GM20431 (cell line): ENCODE measurements at regions not wholly inside any gene's neighbourhood (a gene's known extent, or its start where the extent isn't known, plus 50 kb on each side); places are given as distances from the start of the nearest gene placed in this dataset.

Experiments
- in situ Hi-C: fragments of 300-500 bp; cut with MseI, MboI; formaldehyde crosslinking; loops from one replicate; pipeline ENCODE4 v1.15.0; 2020; ENCODE audit warnings: low sequenced_read_pairs; ENCODE audit not compliant: unreplicated experiment

DNA sequence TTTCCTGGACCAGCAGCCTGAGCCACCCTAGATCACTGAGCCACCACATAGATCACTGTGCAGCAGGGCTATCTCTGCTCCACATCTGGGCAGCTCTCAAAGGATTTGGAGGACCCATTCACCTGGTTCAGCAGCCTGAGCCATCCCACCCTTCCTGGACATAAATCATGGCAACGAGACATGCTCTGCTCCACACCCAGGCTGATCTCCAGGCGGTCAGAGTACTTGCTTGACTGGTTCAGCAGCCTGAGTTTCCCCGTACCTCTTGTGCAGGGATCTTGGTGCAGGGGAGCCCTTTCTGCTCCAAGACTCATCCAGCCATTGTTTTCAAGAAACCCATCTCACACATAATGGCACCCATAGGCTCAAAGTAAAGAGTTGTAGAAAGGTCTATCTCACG, 195.3 kb downstream of the LIG4 start:
- in situ Hi-C loops = no loop called here

DNA sequence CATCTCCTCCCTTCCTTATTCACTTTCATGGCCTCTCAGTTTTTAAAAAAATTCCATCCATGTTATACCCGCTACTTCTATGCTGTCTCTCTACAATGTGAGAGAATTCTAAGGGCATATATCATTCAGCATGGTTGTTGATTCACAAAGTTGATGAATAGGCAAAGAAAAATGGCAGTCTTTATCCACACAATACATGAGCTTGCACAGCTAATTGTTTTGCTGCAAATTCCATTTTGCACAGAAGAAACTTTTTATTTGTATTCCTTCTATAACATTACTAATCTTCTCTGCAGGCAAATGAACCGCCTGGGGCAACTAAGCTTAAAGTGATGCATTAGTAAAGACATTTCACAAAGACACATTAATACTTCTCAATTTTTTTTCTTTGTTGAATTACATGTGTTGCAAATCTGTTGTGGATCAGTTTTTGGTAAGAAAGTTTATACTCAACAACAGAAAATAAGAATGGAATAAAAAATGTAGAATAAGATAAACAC, 196.9 kb downstream of the LIG4 start:
- in situ Hi-C loops = no loop called here

GRCh38 chr13:108006619-108007018, 208.7 kb downstream of the LIG4 start:
- in situ Hi-C loops = no loop called here

- in situ Hi-C loops = no loop called here
These were observed 210.1 kb downstream of the LIG4 start for GRCh38 chr13:108005231-108005630.

GRCh38 chr13:108003626-108004025, 211.7 kb downstream of the LIG4 start:
- in situ Hi-C loops = no loop called here

GRCh38 chr13:108000998-108001397, 214.3 kb downstream of the LIG4 start:
- in situ Hi-C loops = no loop called here

GRCh38 chr13:107999751-108000150, 215.6 kb downstream of the LIG4 start:
- in situ Hi-C loops = no loop called here

- in situ Hi-C loops = no loop called here
These were observed 221.2 kb downstream of the LIG4 start for GRCh38 chr13:107994137-107994536.

- in situ Hi-C loops = no loop called here
These were observed 221.9 kb downstream of the LIG4 start for GRCh38 chr13:107993239-107993949.

DNA sequence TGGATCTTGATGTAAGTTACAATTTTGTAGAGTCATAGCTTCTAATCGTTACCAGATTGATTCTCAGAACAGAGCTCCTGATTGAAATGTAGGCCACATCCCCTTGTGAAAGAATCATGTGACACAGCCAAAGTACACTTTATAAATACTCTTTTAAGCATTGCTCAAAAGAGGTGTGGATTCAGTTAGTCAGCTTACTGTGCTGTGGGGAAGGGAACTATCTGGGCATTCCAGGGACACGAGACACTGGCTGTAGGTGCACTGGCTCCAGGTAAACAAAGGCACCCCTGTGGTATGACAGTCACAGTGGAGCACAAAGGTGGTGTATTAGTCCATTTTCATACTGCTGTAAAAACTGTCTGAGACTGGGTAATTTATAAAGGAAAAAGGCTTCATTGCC, 222.8 kb downstream of the LIG4 start:
- in situ Hi-C loops = no loop called here

- in situ Hi-C loops = no loop called here
These were observed 238.2 kb downstream of the LIG4 start for GRCh38 chr13:107977071-107977574.

DNA sequence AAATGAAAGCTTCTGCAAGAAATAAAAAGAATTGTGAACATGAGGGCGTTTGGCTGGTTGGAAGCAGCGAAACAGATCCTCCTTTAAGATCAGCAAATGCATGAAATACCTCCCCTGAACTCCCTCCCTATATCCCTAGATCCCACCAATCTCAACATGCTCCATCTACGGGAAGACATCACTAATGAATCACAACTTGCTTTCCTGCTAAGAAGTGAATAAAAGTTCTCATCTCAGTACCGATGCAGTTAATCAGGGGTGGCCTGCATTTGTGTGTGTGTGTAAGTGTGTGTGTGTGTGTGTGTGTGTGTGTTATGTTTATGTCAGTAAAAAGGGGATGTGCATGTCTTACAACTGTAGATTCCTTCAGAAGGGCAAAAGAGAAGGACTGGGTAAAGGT, 238.7 kb downstream of the LIG4 start:
- in situ Hi-C loops = no loop called here

GRCh38 chr13:107974409-107974808, 240.9 kb downstream of the LIG4 start:
- in situ Hi-C loops = no loop called here

- in situ Hi-C loops = no loop called here
These were observed 245.8 kb downstream of the LIG4 start for GRCh38 chr13:107969546-107969945.

- in situ Hi-C loops = no loop called here
These were observed 246.9 kb downstream of the LIG4 start for GRCh38 chr13:107968470-107968869.

- in situ Hi-C loops = no loop called here
These were observed 250.9 kb downstream of the LIG4 start for GRCh38 chr13:107964395-107964794.

- in situ Hi-C loops = no loop called here
These were observed 253.3 kb downstream of the LIG4 start for GRCh38 chr13:107961849-107962608.

DNA sequence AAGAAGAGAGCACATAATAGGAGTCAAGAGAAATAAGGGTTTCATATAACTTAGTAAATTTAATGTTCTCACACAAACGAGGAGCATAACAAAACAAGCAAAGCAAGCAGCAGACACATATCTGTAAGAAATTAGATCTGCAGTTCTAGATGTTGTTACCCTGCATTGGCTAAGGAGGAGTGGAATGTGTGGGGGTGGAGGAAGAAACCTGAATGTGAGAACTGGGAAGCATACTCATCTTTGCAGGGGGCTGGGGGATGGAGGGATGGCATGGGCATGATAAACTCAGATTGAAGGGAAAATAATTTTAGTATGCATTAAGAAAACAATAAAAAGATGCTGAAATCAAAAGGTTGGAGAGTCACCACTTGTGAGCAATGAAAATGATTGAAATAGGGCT, 255.0 kb downstream of the LIG4 start:
- in situ Hi-C loops = no loop called here

- in situ Hi-C loops = no loop called here
These were observed 258.4 kb downstream of the LIG4 start for GRCh38 chr13:107956889-107957288.

- in situ Hi-C loops = no loop called here
These were observed 273.2 kb downstream of the LIG4 start for GRCh38 chr13:107942030-107942617.
